PC-3 (cell line): ENCODE measurements at regions not wholly inside any gene's neighbourhood (a gene's known extent, or its start where the extent isn't known, plus 50 kb on each side); places are given as distances from the start of the nearest gene placed in this dataset.

Experiments
- ATAC-seq: fragments of 200-7000 bp; cut with Tn5 transposase; 2 replicates; pipeline ENCODE4 v1.9.1; 2020; ENCODE audit warnings: mild to moderate bottlenecking, moderate library complexity
- BruUV-seq: library from RNA; stranded (reverse); fragments of 400-500 nt; replicated peaks from 2 replicates; lab custom pipeline; 2021; lab: Mats Ljungman, UMichigan
- CTCF ChIA-PET: fragments of 300-600 bp; sonication (Branson Sonifier 250); formaldehyde crosslinking; loops from one replicate; lab custom pipeline; 2022; ENCODE audit warnings: antibody characterized with exemption; lab: Charles Lee
- POLR2A ChIA-PET: fragments of 300-600 bp; sonication (Branson Sonifier 250); formaldehyde crosslinking; loops from one replicate; lab custom pipeline; 2022; ENCODE audit warnings: antibody characterized with exemption; ENCODE audit not compliant: unreplicated experiment; lab: Charles Lee
- DNase-seq: peaks from one replicate; pipeline ENCODE4 v3.0.0-alpha.2; 2015
- H2AFZ ChIP-seq: fragments of 300-600 bp; sonication (generic); 2 replicates; pipeline ENCODE4 v1.6.0; 2016; ENCODE audit warnings: antibody characterized with exemption, low read length
- H3F3A ChIP-seq: fragments of 300-600 bp; sonication (generic); one replicate; pipeline ENCODE4 v1.6.0; 2017; ENCODE audit warnings: antibody characterized with exemption, low read length, control low read depth, mild to moderate bottlenecking; ENCODE audit not compliant: unreplicated experiment
- H3K27ac ChIP-seq: fragments of 300-600 bp; sonication (generic); 2 replicates; pipeline ENCODE4 v1.5.1; 2016; ENCODE audit warnings: mild to moderate bottlenecking, low read length
- H3K27me3 ChIP-seq: fragments of 300-600 bp; sonication (generic); 2 replicates; pipeline ENCODE4 v1.6.1; 2016; ENCODE audit warnings: low read length, mixed read lengths
- H3K36me3 ChIP-seq: fragments of 300-600 bp; sonication (generic); 2 replicates; pipeline ENCODE4 v1.6.1; 2016; ENCODE audit warnings: low read depth, mixed run types, low read length, mixed read lengths
- H3K4me1 ChIP-seq: fragments of 300-600 bp; sonication (generic); 2 replicates; pipeline ENCODE4 v1.5.1; 2016; ENCODE audit warnings: low read length; ENCODE audit not compliant: insufficient read depth
- H3K4me2 ChIP-seq: fragments of 300-600 bp; sonication (generic); 2 replicates; pipeline ENCODE4 v1.6.0; 2016; ENCODE audit warnings: low read length
- H3K4me3 ChIP-seq: fragments of 300-600 bp; sonication (generic); 2 replicates; pipeline ENCODE4 v1.5.1; 2016; ENCODE audit warnings: mild to moderate bottlenecking, low read length, mixed read lengths
- H3K79me2 ChIP-seq: fragments of 300-600 bp; sonication (generic); 2 replicates; pipeline ENCODE4 v1.6.1; 2017; ENCODE audit warnings: low read length, mixed read lengths
- H3K9ac ChIP-seq: fragments of 300-600 bp; sonication (generic); 2 replicates; pipeline ENCODE4 v1.6.0; 2016; ENCODE audit warnings: mild to moderate bottlenecking, low read length
- H3K9me2 ChIP-seq: fragments of 300-600 bp; sonication (generic); replicated peaks from 2 replicates; pipeline ENCODE4 v1.6.1; 2016; ENCODE audit warnings: mixed run types, low read length, mixed read lengths
- H3K9me3 ChIP-seq: fragments of 300-600 bp; sonication (generic); 2 replicates; pipeline ENCODE4 v1.6.1; 2016; ENCODE audit warnings: low read length, mixed read lengths
- H4K20me1 ChIP-seq: fragments of 300-600 bp; sonication (generic); 2 replicates; pipeline ENCODE4 v1.6.1; 2016; ENCODE audit warnings: low read length, mixed read lengths
- CTCF ChIP-seq: fragments of 300-600 bp; sonication (generic); conservative IDR thresholded peaks from 2 replicates; pipeline ENCODE4 v1.5.1; 2017; ENCODE audit warnings: antibody characterized with exemption, low read depth, mild to moderate bottlenecking, low read length
- EZH2 ChIP-seq: fragments of 300-600 bp; sonication (generic); IDR thresholded peaks from one replicate; pipeline ENCODE4 v1.6.1; 2017; ENCODE audit warnings: antibody characterized with exemption, mild to moderate bottlenecking, low read length; ENCODE audit not compliant: unreplicated experiment
- EZH2phosphoT487 ChIP-seq: fragments of 300-600 bp; sonication (generic); IDR thresholded peaks from 2 replicates; pipeline ENCODE4 v1.6.1; 2018; ENCODE audit warnings: mild to moderate bottlenecking, antibody characterized with exemption, low read length, borderline replicate concordance
- intact Hi-C: fragments of 100-400 bp; cut with micrococcal nuclease; formaldehyde crosslinking; loops from 2 replicates; pipeline ENCODE4 v1.9.0; 2023

DNA sequence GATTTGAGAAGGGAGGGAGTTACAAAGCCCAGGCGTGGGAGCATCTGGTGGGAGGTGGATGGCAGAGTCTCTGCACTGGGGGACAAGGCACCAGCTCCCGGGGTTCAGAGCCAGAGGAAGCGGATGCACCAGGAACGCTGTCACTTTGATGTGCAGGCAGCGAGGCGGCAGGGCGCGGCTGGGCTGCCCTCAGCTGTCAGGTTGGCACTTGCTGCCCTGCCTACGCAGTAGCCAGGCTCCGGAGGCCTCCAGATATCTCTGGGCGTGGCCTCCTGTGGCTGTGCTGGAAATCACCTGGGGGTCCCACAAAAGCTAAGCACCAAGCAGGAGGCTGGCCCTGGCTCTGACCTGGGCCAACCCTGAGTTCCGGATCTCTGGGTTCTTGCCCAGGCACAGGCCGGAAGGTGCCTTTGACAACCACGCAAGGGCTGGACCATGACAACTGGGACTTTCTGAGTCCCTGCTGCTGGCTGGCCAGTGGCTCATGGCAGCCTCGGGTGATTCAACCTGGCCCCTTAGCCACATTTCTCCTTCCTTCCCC, 62.1 kb upstream of the MAP1LC3B2 start:
- H4K20me1 ChIP-seq = no peaks in the 10 kb centered on the region
- H3K4me1 ChIP-seq = peaks cover 51% of the 10 kb centered on the region
- POLR2A ChIA-PET = no interaction called here
- no peaks in the 10 kb centered on the region for H3K27me3 ChIP-seq
- intact Hi-C loops = no loop called here
- no peak for TF ChIP-seq EZH2
- no peak for TF ChIP-seq EZH2phosphoT487
- no peak for TF ChIP-seq CTCF
- CTCF ChIA-PET = no interaction called here
- no peaks in the 10 kb centered on the region for H3K79me2 ChIP-seq
- H2AFZ ChIP-seq = no peak overlapping the region
- H3K9me2 ChIP-seq = no peaks in the 10 kb centered on the region
- peak overlapping the region; percentile 6 for H3K27ac ChIP-seq
- H3F3A ChIP-seq = no peaks in the 10 kb centered on the region
- no peak overlapping the region for H3K9ac ChIP-seq
- no peaks in the 10 kb centered on the region for H3K9me3 ChIP-seq
- H3K4me2 ChIP-seq = no peak overlapping the region
- no peak overlapping the region for H3K4me3 ChIP-seq
- no peak for DNase-seq
- no peaks in the 10 kb centered on the region for H3K36me3 ChIP-seq
- ATAC-seq = no peak
- no TSS peak for BruUV-seq

DNA sequence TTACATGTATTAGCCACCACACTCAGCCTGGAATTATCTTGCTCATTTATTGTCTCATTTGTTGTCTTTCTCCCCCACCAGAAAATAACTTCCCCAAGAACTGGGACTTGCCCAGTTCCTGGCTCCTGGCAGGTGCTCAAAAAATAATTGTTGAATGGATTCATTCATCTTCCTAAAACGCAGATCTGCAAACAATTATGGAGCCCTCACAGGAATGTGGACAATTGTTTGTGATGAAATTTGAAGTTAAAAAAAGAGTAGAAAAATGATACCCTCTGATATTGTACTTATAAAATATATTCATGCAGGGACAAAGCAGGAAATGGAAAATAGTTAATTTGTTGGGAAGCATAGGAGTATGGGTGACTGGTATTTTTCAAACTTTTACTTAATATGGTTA, 60.7 kb upstream of the MAP1LC3B2 start:
- H3K27me3 ChIP-seq = no peaks in the 10 kb centered on the region
- H2AFZ ChIP-seq = no peak overlapping the region
- POLR2A ChIA-PET = no interaction called here
- H3K4me2 ChIP-seq = no peak overlapping the region
- no peaks in the 10 kb centered on the region for H3K79me2 ChIP-seq
- H3K9me2 ChIP-seq = no peaks in the 10 kb centered on the region
- DNase-seq (peak; percentile 72), ATAC-seq (no peak)
- H3K9ac ChIP-seq = no peak overlapping the region
- no peaks in the 10 kb centered on the region for H3K9me3 ChIP-seq
- intact Hi-C loops = no loop called here
- peaks cover 49% of the 10 kb centered on the region for H3K4me1 ChIP-seq
- TF ChIP-seq EZH2 (no peak), CTCF (no peak)
- no TSS peak for BruUV-seq
- H3K36me3 ChIP-seq = no peaks in the 10 kb centered on the region
- no peak overlapping the region for H3K4me3 ChIP-seq
- H3K27ac ChIP-seq = peak overlapping the region; percentile 6
- no peaks in the 10 kb centered on the region for H3F3A ChIP-seq
- CTCF ChIA-PET = no interaction called here
- no peaks in the 10 kb centered on the region for H4K20me1 ChIP-seq

DNA sequence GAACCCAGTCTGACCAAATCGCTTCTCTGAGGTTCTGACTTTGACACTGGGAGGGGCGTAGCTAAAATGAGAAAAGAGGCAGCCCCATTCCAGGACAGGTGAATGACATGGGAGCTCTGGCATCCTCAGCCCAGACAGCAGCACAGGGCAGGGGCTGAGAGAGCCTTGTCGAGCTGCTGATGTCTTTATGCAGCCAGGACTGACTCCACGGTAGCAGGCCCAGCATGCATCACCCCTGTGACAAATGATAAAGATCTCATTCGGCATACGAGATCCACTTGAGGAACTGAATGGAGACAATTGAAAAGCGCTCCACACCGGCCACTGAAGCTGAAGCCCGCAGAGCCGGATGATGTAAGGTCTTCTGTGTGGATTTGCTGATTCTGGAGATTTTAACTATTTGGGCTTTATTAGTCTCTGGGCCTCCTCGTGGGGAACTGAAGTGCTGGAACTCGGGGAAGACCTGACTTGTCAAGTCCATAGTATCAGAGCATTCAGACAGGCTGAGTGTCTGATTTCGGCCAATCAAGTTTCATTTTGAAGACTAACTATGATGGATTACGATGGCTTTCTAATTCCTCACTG, 56.9 kb upstream of the MAP1LC3B2 start:
- no peaks in the 10 kb centered on the region for H3K36me3 ChIP-seq
- H3K9ac ChIP-seq = peak overlapping the region; percentile 59
- BruUV-seq = no TSS peak
- ChIA-PET CTCF (no interaction called here), POLR2A (no interaction called here)
- no peak overlapping the region for H3K4me3 ChIP-seq
- no peaks in the 10 kb centered on the region for H3K27me3 ChIP-seq
- no peak overlapping the region for H2AFZ ChIP-seq
- H3F3A ChIP-seq = no peaks in the 10 kb centered on the region
- no peaks in the 10 kb centered on the region for H3K9me2 ChIP-seq
- DNase-seq (no peak), ATAC-seq (no peak)
- no peaks in the 10 kb centered on the region for H3K79me2 ChIP-seq
- H3K9me3 ChIP-seq = no peaks in the 10 kb centered on the region
- intact Hi-C loops = no loop called here
- peaks cover 21% of the 10 kb centered on the region; the same call in 1 of the 2 replicates for H3K4me1 ChIP-seq
- H3K4me2 ChIP-seq = no peak overlapping the region
- H4K20me1 ChIP-seq = no peaks in the 10 kb centered on the region
- TF ChIP-seq EZH2phosphoT487 = no peak
- no peak for TF ChIP-seq CTCF
- TF ChIP-seq EZH2 = no peak
- peak overlapping the region; percentile 88 for H3K27ac ChIP-seq
